IMR-90 (cell line): ENCODE measurements at regions not wholly inside any gene's neighbourhood (a gene's known extent, or its start where the extent isn't known, plus 50 kb on each side); places are given as distances from the start of the nearest gene placed in this dataset.

Experiments
- ATAC-seq: fragments of 200-7000 bp; cut with Tn5 transposase; 2 replicates; pipeline ENCODE4 v1.9.1; 2020; ENCODE audit warnings: low read depth, mild to moderate bottlenecking, moderate library complexity
- BruUV-seq: library from RNA; stranded (reverse); fragments of 400-500 nt; replicated peaks from 2 replicates; lab custom pipeline; 2021; lab: Mats Ljungman, UMichigan
- CTCF ChIA-PET: fragments of 300-600 bp; formaldehyde crosslinking; extraction: SDS; loops from one replicate; lab custom pipeline; 2021; ENCODE audit warnings: antibody characterized with exemption; lab: Yijun Ruan, JAX
- POLR2A ChIA-PET: fragments of 300-600 bp; sonication (Branson Sonifier 250); formaldehyde crosslinking; loops from one replicate; lab custom pipeline; 2022; ENCODE audit warnings: antibody characterized with exemption; ENCODE audit not compliant: unreplicated experiment; lab: Charles Lee
- DNase-seq: peaks from one replicate; pipeline ENCODE4 v3.0.0; 2013
- H2AFZ ChIP-seq: replicated peaks from 2 replicates; pipeline ENCODE3; 2013; ENCODE audit warnings: low read length, mild to moderate bottlenecking; ENCODE audit not compliant: poor library complexity
- H2AK5ac ChIP-seq: 2 replicates; pipeline ENCODE4 v1.6.1; 2013; ENCODE audit warnings: low read depth, low read length, inconsistent platforms
- H2AK9ac ChIP-seq: replicated peaks from 2 replicates; pipeline ENCODE3; 2013; ENCODE audit warnings: mild to moderate bottlenecking, low read depth, low read length, moderate library complexity; ENCODE audit not compliant: poor library complexity
- H2BK120ac ChIP-seq: 2 replicates; pipeline ENCODE4 v1.6.1; 2013; ENCODE audit warnings: low read depth, low read length, inconsistent platforms
- H2BK15ac ChIP-seq: 3 replicates; pipeline ENCODE4 v1.6.1; 2013; ENCODE audit warnings: low read depth, low read length, inconsistent platforms
- H2BK20ac ChIP-seq: 2 replicates; pipeline ENCODE4 v1.6.1; 2013; ENCODE audit warnings: low read depth, mild to moderate bottlenecking, inconsistent platforms, low read length, moderate library complexity
- H2BK5ac ChIP-seq: 2 replicates; pipeline ENCODE4 v1.6.1; 2013; ENCODE audit warnings: mild to moderate bottlenecking, low read depth, low read length, inconsistent platforms; ENCODE audit not compliant: poor library complexity, severe bottlenecking
- H3K14ac ChIP-seq: replicated peaks from 2 replicates; pipeline ENCODE4 v1.6.1; 2013; ENCODE audit warnings: low read depth, low read length, inconsistent platforms
- H3K18ac ChIP-seq: 2 replicates; pipeline ENCODE4 v1.6.1; 2013; ENCODE audit warnings: low read depth, low read length, control low read depth
- H3K23ac ChIP-seq: 2 replicates; pipeline ENCODE4 v1.6.1; 2013; ENCODE audit warnings: low read depth, low read length, inconsistent platforms
- H3K27ac ChIP-seq: 2 replicates; pipeline ENCODE4 v1.5.1; 2013; ENCODE audit warnings: mild to moderate bottlenecking, control low read depth, low read length; ENCODE audit not compliant: insufficient read depth
- H3K27me3 ChIP-seq: 2 replicates; pipeline ENCODE4 v1.6.1; 2013; ENCODE audit warnings: low read length; ENCODE audit not compliant: control insufficient read depth, insufficient read depth
- H3K36me3 ChIP-seq: 2 replicates; pipeline ENCODE4 v1.6.1; 2013; ENCODE audit warnings: low read length, mixed read lengths; ENCODE audit not compliant: control insufficient read depth, insufficient read depth
- H3K4ac ChIP-seq: 2 replicates; pipeline ENCODE4 v1.6.1; 2013; ENCODE audit warnings: low read depth, low read length, inconsistent platforms
- H3K4me1 ChIP-seq: 2 replicates; pipeline ENCODE4 v1.6.1; 2013; ENCODE audit warnings: low read length, mixed read lengths; ENCODE audit not compliant: control insufficient read depth, insufficient read depth
- H3K4me2 ChIP-seq: 2 replicates; pipeline ENCODE4 v1.6.1; 2013; ENCODE audit warnings: low read depth, mild to moderate bottlenecking, control low read depth, low read length, moderate library complexity
- H3K4me3 ChIP-seq: 2 replicates; pipeline ENCODE4 v1.5.1; 2013; ENCODE audit warnings: low read depth, mild to moderate bottlenecking, control low read depth, low read length, moderate library complexity; ENCODE audit not compliant: insufficient read depth
- H3K56ac ChIP-seq: 2 replicates; pipeline ENCODE4 v1.6.1; 2013; ENCODE audit warnings: low read length, inconsistent platforms; ENCODE audit not compliant: insufficient read depth; ENCODE audit errors: extremely low read depth
- H3K79me1 ChIP-seq, 2 experiments: 2 replicates each; pipeline ENCODE4 v1.6.1; 2013; ENCODE audit warnings: low read length in 2 of 2, inconsistent platforms in 1 of 2, low read depth in 1 of 2
- H3K9ac ChIP-seq: 2 replicates; pipeline ENCODE4 v1.6.1; 2013; ENCODE audit warnings: low read depth, low read length, control low read depth
- H3K9me1 ChIP-seq: 2 replicates; pipeline ENCODE4 v1.6.1; 2013; ENCODE audit warnings: low read length, inconsistent platforms; ENCODE audit not compliant: insufficient read depth
- H3K9me3 ChIP-seq: 2 replicates; pipeline ENCODE4 v1.6.1; 2013; ENCODE audit warnings: low read length; ENCODE audit not compliant: control insufficient read depth, insufficient read depth
- H4K20me1 ChIP-seq: 2 replicates; pipeline ENCODE4 v1.6.1; 2013; ENCODE audit warnings: low read length, inconsistent platforms; ENCODE audit not compliant: insufficient read depth
- H4K5ac ChIP-seq: 2 replicates; pipeline ENCODE4 v1.6.1; 2013; ENCODE audit warnings: mild to moderate bottlenecking, low read depth, low read length, control low read depth
- H4K8ac ChIP-seq, 2 experiments: 2 replicates each; pipeline ENCODE4 v1.6.1; 2013; ENCODE audit warnings: low read depth in 2 of 2, low read length in 2 of 2, control low read depth in 1 of 2, inconsistent platforms in 1 of 2
- H4K91ac ChIP-seq: 2 replicates; pipeline ENCODE4 v1.6.1; 2013; ENCODE audit warnings: low read depth, low read length, inconsistent platforms; ENCODE audit not compliant: insufficient read depth
- BHLHE40 ChIP-seq: fragments of 150-350 bp; IDR thresholded peaks from 2 replicates; pipeline ENCODE4 v1.6.1; 2016; ENCODE audit warnings: mild to moderate bottlenecking, low read depth, low read length
- CHD1 ChIP-seq: IDR thresholded peaks from 2 replicates; pipeline ENCODE4 v1.6.1; 2012; ENCODE audit warnings: low read depth, low read length, improper control_type of control experiment
- ELK1 ChIP-seq: fragments of 150-350 bp; IDR thresholded peaks from 2 replicates; pipeline ENCODE4 v1.6.1; 2016; ENCODE audit warnings: low read depth, mild to moderate bottlenecking, low read length, moderate library complexity, borderline replicate concordance
- POLR2A ChIP-seq: IDR thresholded peaks from 2 replicates; pipeline ENCODE4 v1.6.1; 2012; ENCODE audit warnings: mild to moderate bottlenecking, low read depth, low read length
- RCOR1 ChIP-seq: IDR thresholded peaks from 2 replicates; pipeline ENCODE4 v1.6.1; 2012; ENCODE audit warnings: mild to moderate bottlenecking, low read length, improper control_type of control experiment; ENCODE audit not compliant: insufficient replicate concordance
- RFX5 ChIP-seq: IDR thresholded peaks from 2 replicates; pipeline ENCODE4 v1.8.0; 2012; ENCODE audit warnings: low read depth, mild to moderate bottlenecking, low read length, moderate library complexity
- SMC3 ChIP-seq: fragments of 150-350 bp; IDR thresholded peaks from 2 replicates; pipeline ENCODE4 v1.6.1; 2016; ENCODE audit warnings: low read depth, mild to moderate bottlenecking, antibody characterized with exemption, low read length, moderate library complexity
- WGBS, 2 experiments: methylation state at CpG; one replicate each; pipeline versions ENCODE4 v1.1.5 to v1.1.7; 2013; ENCODE audit warnings: missing lambda C conversion rate in 2 of 2; ENCODE audit not compliant: insufficient read length in 1 of 2; ENCODE audit errors: extremely low coverage in 2 of 2; 5-methylcytosine and 5-hydroxymethylcytosine counted together
- dilution Hi-C: fragments of 300-500 bp; cut with HindIII; formaldehyde crosslinking; loops from one replicate; pipeline ENCODE4 v1.14.3; 2018; ENCODE audit warnings: low sequenced_read_pairs; ENCODE audit not compliant: unreplicated experiment
- in situ Hi-C: fragments of 300-500 bp; cut with MboI; formaldehyde crosslinking; loops from 3 replicates; pipeline ENCODE4 v1.14.3; 2019; ENCODE audit warnings: low sequenced_read_pairs, inconsistent platforms, mixed read lengths
- intact Hi-C: fragments of 100-400 bp; cut with micrococcal nuclease; formaldehyde crosslinking; loops from 2 replicates; pipeline ENCODE4 v1.10.0; 2022

GRCh38 chr11:28730336-28730735 lies 622.1 kb downstream of the METTL15 start:
- Histone ChIP-seq H2AFZ (no peak overlapping the region), H3K18ac (no peak overlapping the region), H3K4ac (no peak overlapping the region), H3K4me2 (no peak overlapping the region), H2BK5ac (no peak overlapping the region), H3K79me1 (no peaks in the 10 kb centered on the region), H3K4me1 (peaks cover 4% of the 10 kb centered on the region), H3K9me3 (no peaks in the 10 kb centered on the region), H2BK120ac (no peak overlapping the region; the same call in 1 of the 2 replicates), H2BK15ac (no peak overlapping the region), H3K36me3 (no peaks in the 10 kb centered on the region), H2BK20ac (no peak overlapping the region), H3K14ac (no peak overlapping the region), H2AK9ac (no peak overlapping the region), H3K56ac (no peak overlapping the region), H3K4me3 (no peak overlapping the region), H3K27me3 (no peaks in the 10 kb centered on the region), H2AK5ac (0 out of 2 replicates have a peak overlapping the region, but pooled peaks have one; percentile 2), H3K9me1 (peaks cover 5% of the 10 kb centered on the region), H4K20me1 (no peaks in the 10 kb centered on the region), H4K5ac (no peak overlapping the region), H4K8ac (no peak overlapping the region; a peak in 1 of 4 replicates), H3K27ac (no peak overlapping the region), H3K9ac (no peak overlapping the region), H4K91ac (no peak overlapping the region), H3K23ac (no peak overlapping the region; the same call in 1 of the 2 replicates)
- CTCF ChIA-PET = interaction anchor here (0.6 kb wide), 1 partner anchor 201 kb away, joined by 3 read pairs; no protein-coding TSS in a partner anchor
- POLR2A ChIA-PET = no interaction called here
- no peak for TF ChIP-seq POLR2A
- no peak for TF ChIP-seq SMC3
- TF ChIP-seq CHD1 = no peak
- TF ChIP-seq ELK1 = no peak
- no peak for TF ChIP-seq RCOR1
- TF ChIP-seq RFX5 = no peak
- TF ChIP-seq BHLHE40 = no peak
- intact Hi-C loops = no loop called here
- ATAC-seq (no peak), DNase-seq (peak; percentile 38)
- BruUV-seq = no TSS peak
- dilution Hi-C loops = no loop called here
- WGBS, 2 experiments = no CpG with 5 or more reads among the region's 3 CpGs
- in situ Hi-C loops = no loop called here
